ENCODE measurements at regions not wholly inside any gene's neighbourhood (a gene's known extent, or its start where the extent isn't known, plus 50 kb on each side); places are given as distances from the start of the nearest gene placed in this dataset.

- DNase-seq, result no peak
Measured at GRCh38 chr4:23660865-23661264, 229.0 kb downstream of the PPARGC1A start.

GRCh38 chr4:23654791-23655190, 235.1 kb downstream of the PPARGC1A start:
- DNase-seq, result no peak

- DNase-seq, result no peak
Measured at GRCh38 chr4:23648854-23649596, 240.8 kb downstream of the PPARGC1A start.

- DNase-seq, result no peak
Measured at GRCh38 chr4:23635468-23635867, 254.4 kb downstream of the PPARGC1A start.

GRCh38 chr4:23631255-23631950, 258.4 kb downstream of the PPARGC1A start:
- no peak for DNase-seq

- no peak for DNase-seq
Measured at GRCh38 chr4:23630110-23630509, 259.7 kb downstream of the PPARGC1A start.

- DNase-seq, result no peak
Measured at GRCh38 chr4:23629421-23629820, 260.4 kb downstream of the PPARGC1A start.

- DNase-seq, result peak; percentile 34
Measured at GRCh38 chr4:23614284-23614892, 275.5 kb downstream of the PPARGC1A start.

GRCh38 chr4:23613782-23614181, 276.1 kb downstream of the PPARGC1A start:
- no peak for DNase-seq

- no peak for DNase-seq
Measured at GRCh38 chr4:23602720-23603119, 287.1 kb downstream of the PPARGC1A start.

GRCh38 chr4:23594125-23594524, 295.7 kb downstream of the PPARGC1A start:
- DNase-seq, result no peak

- DNase-seq, result no peak
Measured at GRCh38 chr4:23590431-23590830, 299.4 kb downstream of the PPARGC1A start.

- DNase-seq, result no peak
Measured at GRCh38 chr4:23584024-23584423, 305.8 kb downstream of the PPARGC1A start.

GRCh38 chr4:23582671-23583070, 307.2 kb downstream of the PPARGC1A start:
- DNase-seq, result no peak

- DNase-seq, result no peak
Measured at GRCh38 chr4:23579166-23579565, 310.7 kb downstream of the PPARGC1A start.

- DNase-seq, result no peak
Measured at GRCh38 chr4:23577398-23577797, 312.4 kb downstream of the PPARGC1A start.

- no peak for DNase-seq
Measured at GRCh38 chr4:23572382-23572781, 317.5 kb downstream of the PPARGC1A start.

GRCh38 chr4:23567338-23567737, 322.5 kb downstream of the PPARGC1A start:
- no peak for DNase-seq

- DNase-seq, result no peak
Measured at GRCh38 chr4:23560748-23561147, 329.1 kb downstream of the PPARGC1A start.

- no peak for DNase-seq
Measured at GRCh38 chr4:23558101-23558500, 331.7 kb downstream of the PPARGC1A start.

GRCh38 chr4:23547601-23548000, 342.2 kb downstream of the PPARGC1A start:
- DNase-seq, result no peak

GRCh38 chr4:23547096-23547495, 342.8 kb downstream of the PPARGC1A start:
- DNase-seq, result no peak

GRCh38 chr4:23539969-23540569, 349.8 kb downstream of the PPARGC1A start:
- DNase-seq, result no peak

GRCh38 chr4:23533859-23534258, 356.0 kb downstream of the PPARGC1A start:
- DNase-seq, result no peak

Measured in RPMI8226 (cell line).